Dendritic cell treated with granulocyte-macrophage colony-stimulating factor and Interleukin-4, amounts not matched to agents 40 ng/mL and 50 ng/mL, for 4 days (primary cell): ENCODE measurements at regions not wholly inside any gene's neighbourhood (a gene's known extent, or its start where the extent isn't known, plus 50 kb on each side); places are given as distances from the start of the nearest gene placed in this dataset.
"Not testable (repeated sequence)": the region's sequence is repeated elsewhere in the genome, so short reads cannot be mapped to it uniquely, and the experiment has no call there.

Experiments used
- H3K27ac Mint-ChIP-seq: one replicate; pipeline ENCODE4 v1.8.0; 2022; ENCODE audit warnings: mild to moderate bottlenecking, mixed read lengths
- H3K27me3 Mint-ChIP-seq: one replicate; pipeline ENCODE4 v1.8.0; 2022; ENCODE audit warnings: mild to moderate bottlenecking, mixed read lengths
- H3K36me3 Mint-ChIP-seq: one replicate; pipeline ENCODE4 v1.8.0; 2022; ENCODE audit warnings: low read depth, mixed read lengths
- H3K4me1 Mint-ChIP-seq: one replicate; pipeline ENCODE4 v1.8.0; 2022; ENCODE audit warnings: low read depth, mixed read lengths
- H3K4me3 Mint-ChIP-seq: one replicate; pipeline ENCODE4 v1.8.0; 2022; ENCODE audit warnings: mild to moderate bottlenecking, moderate library complexity, mixed read lengths
- H3K9me3 Mint-ChIP-seq: one replicate; pipeline ENCODE4 v1.8.0; 2022; ENCODE audit warnings: mixed read lengths
- intact Hi-C: fragments of 100-400 bp; cut with micrococcal nuclease; formaldehyde crosslinking; loops from one replicate; pipeline ENCODE4 v1.15.0; 2022

GRCh38 chr9:30522061-30522460 is 1862.4 kb upstream of the ACO1 start:
- Mint-ChIP-seq H3K27ac (no peak overlapping the region), H3K36me3 (no peaks in the 10 kb centered on the region), H3K4me1 (no peaks in the 10 kb centered on the region), H3K9me3 (no peaks in the 10 kb centered on the region), H3K27me3 (no peaks in the 10 kb centered on the region), H3K4me3 (no peak overlapping the region)
- intact Hi-C loops, result no loop called here

GRCh38 chr9:30522486-30522885 is 1862.0 kb upstream of the ACO1 start:
- Mint-ChIP-seq H3K27me3 (no peaks in the 10 kb centered on the region), H3K27ac (no peak overlapping the region), H3K4me1 (no peaks in the 10 kb centered on the region), H3K4me3 (no peak overlapping the region), H3K9me3 (no peaks in the 10 kb centered on the region), H3K36me3 (no peaks in the 10 kb centered on the region)
- intact Hi-C loops, result no loop called here

GRCh38 chr9:30524311-30524710 is 1860.1 kb upstream of the ACO1 start:
- intact Hi-C loops, result no loop called here
- no peaks in the 10 kb centered on the region for H3K36me3 Mint-ChIP-seq
- H3K9me3 Mint-ChIP-seq, result no peaks in the 10 kb centered on the region
- no peak overlapping the region for H3K4me3 Mint-ChIP-seq
- no peaks in the 10 kb centered on the region for H3K4me1 Mint-ChIP-seq
- no peaks in the 10 kb centered on the region for H3K27me3 Mint-ChIP-seq
- H3K27ac Mint-ChIP-seq, result no peak overlapping the region

GRCh38 chr9:30534455-30534854 is 1850.0 kb upstream of the ACO1 start:
- H3K9me3 Mint-ChIP-seq, result peaks cover 16% of the 10 kb centered on the region
- no peak overlapping the region for H3K27ac Mint-ChIP-seq
- no peaks in the 10 kb centered on the region for H3K36me3 Mint-ChIP-seq
- no peaks in the 10 kb centered on the region for H3K4me1 Mint-ChIP-seq
- H3K27me3 Mint-ChIP-seq, result no peaks in the 10 kb centered on the region
- intact Hi-C loops, result no loop called here
- H3K4me3 Mint-ChIP-seq, result no peak overlapping the region

- intact Hi-C loops, result no loop called here
- Mint-ChIP-seq H3K36me3 (no peaks in the 10 kb centered on the region), H3K4me3 (no peak overlapping the region), H3K4me1 (no peaks in the 10 kb centered on the region), H3K27ac (no peak overlapping the region), H3K27me3 (no peaks in the 10 kb centered on the region), H3K9me3 (peaks cover 21% of the 10 kb centered on the region)
Observed at GRCh38 chr9:30534896-30535295, 1849.5 kb upstream of the ACO1 start.

- intact Hi-C loops, result no loop called here
- Mint-ChIP-seq H3K27ac (no peak overlapping the region), H3K36me3 (no peaks in the 10 kb centered on the region), H3K27me3 (no peaks in the 10 kb centered on the region), H3K9me3 (peaks cover 31% of the 10 kb centered on the region), H3K4me3 (no peak overlapping the region), H3K4me1 (no peaks in the 10 kb centered on the region)
Observed at GRCh38 chr9:30536494-30536893, 1847.9 kb upstream of the ACO1 start.

- H3K27me3 Mint-ChIP-seq, result not testable (repeated sequence)
Observed at GRCh38 chr9:30539696-30540095, 1844.7 kb upstream of the ACO1 start.

GRCh38 chr9:30574355-30575151 is 1809.9 kb upstream of the ACO1 start:
- H3K9me3 Mint-ChIP-seq, result peaks cover 9% of the 10 kb centered on the region
- H3K27me3 Mint-ChIP-seq, result no peaks in the 10 kb centered on the region
- intact Hi-C loops, result no loop called here
- peak overlapping the region; percentile 62 for H3K27ac Mint-ChIP-seq
- H3K36me3 Mint-ChIP-seq, result no peaks in the 10 kb centered on the region
- no peaks in the 10 kb centered on the region for H3K4me1 Mint-ChIP-seq
- peak overlapping the region; percentile 61 for H3K4me3 Mint-ChIP-seq

More at GRCh38 chr9:30539696-30540095, 1844.7 kb upstream of the ACO1 start:
- H3K36me3 Mint-ChIP-seq, H3K4me3 Mint-ChIP-seq, H3K27ac Mint-ChIP-seq, H3K4me1 Mint-ChIP-seq, intact Hi-C loops: not testable (repeated sequence)
- peaks cover 31% of the 10 kb centered on the region for H3K9me3 Mint-ChIP-seq

GRCh38 chr9:30575218-30575617 is 1809.2 kb upstream of the ACO1 start:
- Mint-ChIP-seq H3K4me3 (peak overlapping the region; percentile 53), H3K36me3 (no peaks in the 10 kb centered on the region), H3K27me3 (no peaks in the 10 kb centered on the region), H3K27ac (peak overlapping the region; percentile 62), H3K9me3 (peaks cover 4% of the 10 kb centered on the region), H3K4me1 (no peaks in the 10 kb centered on the region)
- intact Hi-C loops, result no loop called here

GRCh38 chr9:30575691-30576090 is 1808.8 kb upstream of the ACO1 start:
- Mint-ChIP-seq H3K36me3 (no peaks in the 10 kb centered on the region), H3K4me3 (peak overlapping the region; percentile 53), H3K4me1 (no peaks in the 10 kb centered on the region), H3K27ac (peak overlapping the region; percentile 62), H3K9me3 (no peaks in the 10 kb centered on the region), H3K27me3 (no peaks in the 10 kb centered on the region)
- intact Hi-C loops, result no loop called here

GRCh38 chr9:30579810-30580209 is 1804.6 kb upstream of the ACO1 start:
- intact Hi-C loops, result no loop called here
- Mint-ChIP-seq H3K27ac (no peak overlapping the region), H3K4me3 (no peak overlapping the region), H3K4me1 (no peaks in the 10 kb centered on the region), H3K27me3 (no peaks in the 10 kb centered on the region), H3K36me3 (no peaks in the 10 kb centered on the region), H3K9me3 (no peaks in the 10 kb centered on the region)

- Mint-ChIP-seq H3K27ac (no peak overlapping the region), H3K36me3 (no peaks in the 10 kb centered on the region), H3K27me3 (no peaks in the 10 kb centered on the region), H3K4me1 (no peaks in the 10 kb centered on the region), H3K4me3 (no peak overlapping the region), H3K9me3 (no peaks in the 10 kb centered on the region)
- intact Hi-C loops, result no loop called here
Observed at GRCh38 chr9:30582240-30582639, 1802.2 kb upstream of the ACO1 start.

- H3K36me3 Mint-ChIP-seq, result no peaks in the 10 kb centered on the region
- no peak overlapping the region for H3K4me3 Mint-ChIP-seq
- no peaks in the 10 kb centered on the region for H3K9me3 Mint-ChIP-seq
- intact Hi-C loops, result no loop called here
- H3K4me1 Mint-ChIP-seq, result no peaks in the 10 kb centered on the region
- H3K27ac Mint-ChIP-seq, result no peak overlapping the region
- no peaks in the 10 kb centered on the region for H3K27me3 Mint-ChIP-seq
Observed at GRCh38 chr9:30584559-30584958, 1799.9 kb upstream of the ACO1 start.

- H3K4me1 Mint-ChIP-seq, result no peaks in the 10 kb centered on the region
- no peaks in the 10 kb centered on the region for H3K27me3 Mint-ChIP-seq
- H3K27ac Mint-ChIP-seq, result no peak overlapping the region
- no peaks in the 10 kb centered on the region for H3K9me3 Mint-ChIP-seq
- no peak overlapping the region for H3K4me3 Mint-ChIP-seq
- intact Hi-C loops, result no loop called here
- no peaks in the 10 kb centered on the region for H3K36me3 Mint-ChIP-seq
Observed at GRCh38 chr9:30591461-30591860, 1793.0 kb upstream of the ACO1 start.

- intact Hi-C loops, result no loop called here
- no peaks in the 10 kb centered on the region for H3K36me3 Mint-ChIP-seq
Observed at GRCh38 chr9:30597608-30598007, 1786.8 kb upstream of the ACO1 start.

More at GRCh38 chr9:30597608-30598007, 1786.8 kb upstream of the ACO1 start:
- no peaks in the 10 kb centered on the region for H3K4me1 Mint-ChIP-seq
- peaks cover 6% of the 10 kb centered on the region for H3K9me3 Mint-ChIP-seq
- no peaks in the 10 kb centered on the region for H3K27me3 Mint-ChIP-seq
- H3K27ac Mint-ChIP-seq, result no peak overlapping the region
- no peak overlapping the region for H3K4me3 Mint-ChIP-seq
